Subcutaneous abdominal adipose tissue (tissue), 5 donors: ENCODE measurements at regions not wholly inside any gene's neighbourhood (a gene's known extent, or its start where the extent isn't known, plus 50 kb on each side); places are given as distances from the start of the nearest gene placed in this dataset.

Experiments used
- H3K27ac ChIP-seq: one replicate; pipeline ENCODE4 v1.7.0; 2013; ENCODE audit warnings: low read depth, mild to moderate bottlenecking, inconsistent platforms, low read length, moderate library complexity
- H3K27me3 ChIP-seq, 5 donors: one replicate each; pipeline ENCODE4 v1.7.0; 2013; ENCODE audit warnings: low read length in 5 of 5, inconsistent platforms in 1 of 5; ENCODE audit not compliant: control insufficient read depth in 5 of 5, insufficient read depth in 4 of 5
- H3K36me3 ChIP-seq, 5 donors: one replicate each; pipeline ENCODE4 v1.7.0; 2013; ENCODE audit warnings: low read length in 5 of 5; ENCODE audit not compliant: control insufficient read depth in 5 of 5, insufficient read depth in 5 of 5
- H3K4me1 ChIP-seq, 5 donors: one replicate each; pipeline ENCODE4 v1.7.0; 2013; ENCODE audit warnings: low read length in 5 of 5, mild to moderate bottlenecking in 3 of 5, moderate library complexity in 1 of 5; ENCODE audit not compliant: control insufficient read depth in 5 of 5, insufficient read depth in 5 of 5
- H3K4me3 ChIP-seq, 5 donors: one replicate each; pipeline ENCODE4 v1.7.0; 2013; ENCODE audit warnings: low read length in 5 of 5, low read depth in 1 of 5
- H3K9ac ChIP-seq, 5 donors: one replicate each; pipeline ENCODE4 v1.7.0; 2013; ENCODE audit warnings: low read length in 5 of 5, mild to moderate bottlenecking in 4 of 5, moderate library complexity in 3 of 5
- H3K9me3 ChIP-seq, 5 donors: one replicate each; pipeline ENCODE4 v1.7.0; 2013; ENCODE audit warnings: low read length in 5 of 5; ENCODE audit not compliant: control insufficient read depth in 5 of 5
- donor health status: healthy.
- donor health status: healthy.
- donor health status: healthy.
- donor health status: healthy.
- donor health status: healthy.

DNA sequence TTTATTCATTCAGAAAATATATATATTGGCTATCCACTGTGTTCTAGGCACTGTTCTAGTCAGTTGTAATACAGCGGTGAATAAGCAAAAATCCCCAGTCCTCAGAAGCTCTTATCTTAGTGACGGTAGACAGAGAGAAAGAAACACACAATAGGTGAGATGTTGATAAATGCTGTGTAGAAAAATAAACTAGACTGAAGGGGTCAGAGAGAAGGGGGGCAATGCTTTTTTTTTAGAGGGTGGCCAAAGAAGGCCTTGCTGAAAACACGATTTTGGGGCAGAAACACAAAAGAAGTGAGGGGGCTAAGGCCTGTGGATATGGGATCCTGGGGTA is 68.0 kb upstream of the MBOAT1 start:
- H3K36me3 ChIP-seq: no peaks in the 10 kb centered on the region
- peaks cover 0 to 5% (median 0%) of the 10 kb centered on the region in 5 donors for H3K27me3 ChIP-seq
- H3K4me1 ChIP-seq: peaks cover 0 to 8% (median 0%) of the 10 kb centered on the region in 5 donors
- H3K27ac ChIP-seq: no peak overlapping the region
- H3K9me3 ChIP-seq: peaks cover 0 to 5% (median 0%) of the 10 kb centered on the region in 5 donors
- H3K4me3 ChIP-seq: no peak overlapping the region
- H3K9ac ChIP-seq: no peak overlapping the region

DNA sequence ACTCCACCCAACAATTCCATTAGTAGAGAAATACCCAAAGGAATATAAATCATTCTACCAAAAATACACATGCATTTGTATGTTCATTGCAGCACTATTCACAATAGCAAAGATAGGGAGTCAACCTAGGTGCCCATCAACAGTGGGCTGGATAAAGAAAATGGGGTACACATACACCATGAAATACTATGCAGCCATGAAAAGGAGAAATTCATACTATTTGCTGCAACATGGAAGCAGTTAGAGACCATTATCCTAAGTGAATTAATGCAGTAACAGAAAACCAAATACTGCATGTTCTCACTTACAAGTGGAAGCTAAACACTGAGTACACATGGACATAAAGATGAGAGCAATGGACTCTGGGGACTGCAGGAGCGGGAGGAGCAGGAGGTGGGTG is 72.4 kb upstream of the MBOAT1 start:
- Histone ChIP-seq H3K9ac (no peak overlapping the region), H3K36me3 (no peaks in the 10 kb centered on the region), H3K27ac (no peak overlapping the region), H3K4me3 (no peak overlapping the region), H3K27me3 (no peaks in the 10 kb centered on the region), H3K4me1 (no peaks in the 10 kb centered on the region), H3K9me3 (peaks cover 0 to 5% (median 0%) of the 10 kb centered on the region in 5 donors)

DNA sequence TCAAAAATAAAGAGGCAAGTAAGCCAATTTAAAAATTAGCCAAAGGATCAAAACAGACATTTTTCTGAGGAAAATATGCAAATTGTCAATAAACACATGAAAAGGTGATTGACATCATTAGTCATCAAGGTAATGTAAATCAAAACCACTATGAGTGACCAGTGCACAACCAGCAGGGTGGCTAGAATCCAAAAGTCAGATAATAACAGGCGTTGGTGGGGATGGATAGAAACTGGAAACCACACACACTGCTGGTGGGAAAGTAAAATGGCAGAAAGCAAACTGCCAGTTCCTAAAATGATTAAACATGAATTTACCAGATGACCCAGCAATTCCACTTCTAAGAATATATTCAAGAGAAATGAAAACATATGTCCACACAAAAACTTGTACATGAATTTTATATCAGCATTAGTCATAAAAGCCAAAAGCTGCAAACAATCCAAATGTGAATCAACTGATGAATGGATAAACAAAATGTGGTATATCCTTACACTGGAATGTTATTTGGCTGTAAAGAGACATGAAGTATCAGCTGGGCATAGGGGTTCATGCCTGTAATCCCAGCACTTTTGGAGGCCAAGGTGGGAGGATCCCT is 74.8 kb upstream of the MBOAT1 start:
- Histone ChIP-seq H3K9ac (no peak overlapping the region), H3K27ac (no peak overlapping the region), H3K4me1 (peaks cover 0 to 6% (median 2%) of the 10 kb centered on the region in 5 donors), H3K9me3 (peaks cover 0 to 5% (median 0%) of the 10 kb centered on the region in 5 donors), H3K27me3 (no peaks in the 10 kb centered on the region), H3K36me3 (no peaks in the 10 kb centered on the region), H3K4me3 (no peak overlapping the region)

DNA sequence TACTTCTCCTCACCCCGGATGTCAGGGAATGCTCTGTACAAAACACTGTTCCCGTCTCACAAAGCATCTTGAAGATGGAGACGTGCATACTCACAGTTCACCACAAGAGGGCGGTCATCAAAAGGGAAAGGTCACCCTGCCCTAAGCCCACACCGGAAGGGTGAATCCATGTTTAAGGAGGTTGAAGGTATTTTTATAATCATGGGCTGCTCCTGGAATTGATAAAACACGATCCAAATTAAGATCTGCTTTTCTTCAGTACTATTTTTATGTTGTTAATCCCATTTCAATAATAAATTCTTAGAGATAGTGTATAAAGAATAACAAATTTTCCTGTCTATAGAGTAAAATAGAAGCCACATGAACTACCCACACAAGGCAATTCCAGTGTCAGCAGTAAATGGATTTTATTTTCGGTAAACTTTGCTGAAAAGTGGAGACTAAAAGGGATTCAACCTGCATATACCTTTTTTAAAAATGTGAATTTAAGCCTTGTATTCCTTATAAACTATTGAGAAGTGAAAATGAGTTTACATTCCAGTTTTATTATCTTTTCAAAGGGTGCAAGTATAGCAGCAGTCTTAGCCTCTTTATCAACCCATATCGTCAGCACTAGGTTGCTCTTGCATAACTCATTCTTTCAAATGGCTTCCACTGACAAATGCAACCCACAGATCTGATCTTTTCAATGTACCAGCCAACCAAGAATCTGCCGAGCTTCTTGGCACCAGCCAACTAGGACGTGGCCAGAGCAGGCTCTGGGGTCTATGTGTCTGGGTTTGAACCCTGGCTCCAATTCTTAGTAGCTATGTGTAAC is 79.7 kb upstream of the MBOAT1 start:
- Histone ChIP-seq H3K4me1 (peaks cover 0 to 9% (median 2%) of the 10 kb centered on the region in 5 donors), H3K9me3 (no peaks in the 10 kb centered on the region), H3K27me3 (no peaks in the 10 kb centered on the region), H3K27ac (no peak overlapping the region), H3K36me3 (no peaks in the 10 kb centered on the region), H3K4me3 (peak overlapping the region in 1 of 5 donors; percentile 22), H3K9ac (peak overlapping the region in 2 of 5 donors; percentile 32 to 35)

DNA sequence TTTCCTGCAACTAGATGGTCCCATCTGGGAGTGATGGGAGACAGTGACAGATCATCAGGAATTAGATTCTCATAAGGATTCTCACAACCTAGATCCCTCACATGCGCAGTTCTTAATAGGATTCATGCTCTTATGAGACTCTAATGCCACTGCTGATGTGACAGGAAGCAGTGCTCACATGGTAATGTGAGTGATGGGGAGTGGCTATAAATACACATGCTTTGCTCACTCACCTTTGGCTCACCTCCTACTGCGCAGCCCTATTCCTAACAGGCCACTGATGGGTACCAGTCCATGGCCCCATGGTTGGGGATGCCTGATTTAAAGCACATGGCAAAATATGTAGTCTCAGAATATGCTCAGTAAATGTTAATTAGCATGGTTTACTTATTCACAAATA is 80.6 kb upstream of the MBOAT1 start:
- Histone ChIP-seq H3K27ac (no peak overlapping the region), H3K36me3 (no peaks in the 10 kb centered on the region), H3K4me3 (no peak overlapping the region), H3K9ac (no peak overlapping the region), H3K4me1 (peaks cover 0 to 9% (median 2%) of the 10 kb centered on the region in 5 donors), H3K9me3 (no peaks in the 10 kb centered on the region), H3K27me3 (no peaks in the 10 kb centered on the region)

DNA sequence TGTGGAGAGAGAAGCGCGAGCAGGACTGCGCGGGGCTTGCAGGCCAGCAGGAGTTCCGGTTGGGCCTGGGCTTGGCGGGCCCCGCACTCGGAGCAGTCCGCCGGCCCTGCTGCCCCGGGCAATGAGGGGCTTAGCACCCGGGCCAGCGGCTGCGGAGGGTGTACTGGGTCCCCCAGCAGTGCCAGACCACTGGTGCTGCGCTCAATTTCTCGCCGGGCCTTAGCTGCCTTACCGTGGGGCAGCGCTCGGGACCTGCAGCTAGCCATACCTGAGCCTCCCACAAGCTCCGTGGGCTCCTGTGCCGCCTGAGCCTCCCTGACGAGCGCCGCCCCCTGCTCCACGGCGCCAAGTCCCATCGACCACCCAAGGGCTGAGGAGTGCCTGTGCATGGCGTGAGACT is 89.0 kb upstream of the MBOAT1 start:
- H3K9me3 ChIP-seq: no peaks in the 10 kb centered on the region
- no peaks in the 10 kb centered on the region for H3K27me3 ChIP-seq
- H3K27ac ChIP-seq: no peak overlapping the region
- no peak overlapping the region for H3K4me3 ChIP-seq
- no peaks in the 10 kb centered on the region for H3K4me1 ChIP-seq
- no peaks in the 10 kb centered on the region for H3K36me3 ChIP-seq
- no peak overlapping the region for H3K9ac ChIP-seq

DNA sequence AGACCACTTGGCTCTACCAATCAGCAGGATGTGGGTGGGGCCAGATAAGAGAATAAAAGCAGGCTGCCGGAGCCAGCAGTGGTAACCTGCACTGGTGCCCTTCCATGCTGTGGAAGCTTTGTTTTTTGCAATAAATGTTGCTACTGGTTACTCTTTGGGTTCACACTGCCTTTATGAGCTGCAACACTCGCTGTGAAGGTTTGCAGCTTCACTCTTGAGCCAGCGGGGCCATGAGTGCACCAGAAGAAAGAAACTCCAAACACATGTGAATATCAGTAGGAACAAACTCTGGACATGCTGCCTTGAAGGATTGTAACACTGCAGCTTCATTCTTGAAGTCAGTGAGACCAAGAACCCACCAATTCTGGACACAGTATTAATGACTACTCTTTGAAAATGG is 89.9 kb upstream of the MBOAT1 start:
- H3K27me3 ChIP-seq: no peaks in the 10 kb centered on the region
- H3K4me3 ChIP-seq: no peak overlapping the region
- no peaks in the 10 kb centered on the region for H3K9me3 ChIP-seq
- H3K27ac ChIP-seq: no peak overlapping the region
- H3K9ac ChIP-seq: no peak overlapping the region
- no peaks in the 10 kb centered on the region for H3K4me1 ChIP-seq
- no peaks in the 10 kb centered on the region for H3K36me3 ChIP-seq

DNA sequence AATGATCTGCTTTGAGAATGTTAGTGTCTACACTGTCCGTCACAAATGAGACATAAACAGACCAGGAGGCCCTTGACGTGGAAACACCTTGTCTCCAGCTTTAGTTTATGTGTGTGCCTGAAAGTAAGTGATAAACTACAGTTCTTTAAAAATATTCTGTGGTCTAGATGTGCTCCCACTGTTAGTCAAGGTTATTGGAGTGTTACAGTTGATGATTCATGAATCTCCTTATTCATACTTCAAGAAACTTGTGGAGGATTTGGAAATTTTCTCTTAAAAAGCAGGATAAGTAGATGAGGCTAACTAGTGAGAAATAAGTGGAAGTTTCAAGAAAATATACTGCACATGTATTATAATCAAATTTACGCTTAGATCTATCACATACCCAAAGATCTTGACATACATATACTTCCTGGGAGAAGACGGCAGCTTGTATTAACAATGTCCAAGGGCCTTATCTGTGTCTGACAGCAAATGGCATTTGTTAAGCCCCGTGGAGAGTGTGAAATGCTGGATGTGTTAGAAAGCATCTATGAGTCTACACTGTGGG is 90.5 kb upstream of the MBOAT1 start:
- no peak overlapping the region for H3K27ac ChIP-seq
- H3K27me3 ChIP-seq: no peaks in the 10 kb centered on the region
- H3K4me3 ChIP-seq: no peak overlapping the region
- no peak overlapping the region for H3K9ac ChIP-seq
- no peaks in the 10 kb centered on the region for H3K9me3 ChIP-seq
- no peaks in the 10 kb centered on the region for H3K36me3 ChIP-seq
- no peaks in the 10 kb centered on the region for H3K4me1 ChIP-seq

DNA sequence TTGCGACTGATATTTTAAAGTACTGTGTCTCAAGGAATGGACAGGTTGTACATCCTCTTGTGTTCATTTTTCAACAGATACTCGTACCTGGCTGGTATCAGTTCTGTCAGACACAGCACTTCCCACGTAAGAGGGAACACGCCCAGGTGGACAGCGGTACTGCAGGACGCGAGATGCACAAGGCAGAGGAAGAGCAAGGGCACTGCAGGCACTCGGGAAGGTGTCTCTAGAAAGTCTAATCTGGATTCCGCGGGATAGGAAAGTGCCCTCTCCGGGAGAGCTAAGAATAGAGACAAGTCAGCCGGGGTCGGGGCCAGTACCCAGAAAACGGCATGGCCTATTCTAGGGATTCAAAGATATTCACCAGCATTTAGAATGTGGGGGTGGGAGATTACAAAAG is 94.2 kb upstream of the MBOAT1 start:
- H3K27me3 ChIP-seq: no peaks in the 10 kb centered on the region
- no peaks in the 10 kb centered on the region for H3K36me3 ChIP-seq
- peaks cover 0 to 3% (median 0%) of the 10 kb centered on the region in 5 donors for H3K9me3 ChIP-seq
- no peak overlapping the region for H3K4me3 ChIP-seq
- no peak overlapping the region for H3K9ac ChIP-seq
- no peaks in the 10 kb centered on the region for H3K4me1 ChIP-seq
- no peak overlapping the region for H3K27ac ChIP-seq

DNA sequence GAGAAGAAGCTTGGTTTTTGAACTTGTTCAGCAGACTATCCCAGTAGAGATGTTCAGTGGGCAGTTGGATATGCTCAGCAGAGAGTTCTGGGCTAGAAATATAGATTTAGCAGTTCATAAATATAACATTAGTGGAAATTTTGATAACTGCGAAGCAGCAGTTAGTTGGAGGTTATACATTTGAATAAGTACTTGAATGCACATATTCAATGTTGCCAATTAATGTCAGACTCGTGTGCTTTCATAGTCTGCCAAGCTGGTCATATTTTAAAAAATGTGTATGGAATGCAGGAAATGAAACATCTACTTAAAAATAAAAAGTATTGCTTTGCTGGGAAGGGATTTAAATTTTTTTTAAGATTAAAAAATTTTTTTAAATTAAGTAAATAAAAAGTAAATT is 92.5 kb upstream of the E2F3 start:
- Histone ChIP-seq H3K4me1 (no peaks in the 10 kb centered on the region), H3K27me3 (peaks cover 0 to 5% (median 0%) of the 10 kb centered on the region in 5 donors), H3K36me3 (no peaks in the 10 kb centered on the region), H3K4me3 (no peak overlapping the region), H3K27ac (no peak overlapping the region), H3K9me3 (peaks cover 0 to 3% (median 0%) of the 10 kb centered on the region in 5 donors), H3K9ac (no peak overlapping the region)
